HUES48 (cell line): ENCODE measurements at regions not wholly inside any gene's neighbourhood (a gene's known extent, or its start where the extent isn't known, plus 50 kb on each side); places are given as distances from the start of the nearest gene placed in this dataset.
A peak's percentile ranks its signal among the peaks of the same experiment; 100 is the strongest.

ENCODE experiments used
- H3K27ac ChIP-seq: one replicate; pipeline ENCODE4 v1.7.0; 2013; ENCODE audit warnings: low read depth, low read length, inconsistent platforms
- H3K27me3 ChIP-seq: 2 replicates; pipeline ENCODE4 v1.6.1; 2013; ENCODE audit warnings: mild to moderate bottlenecking, low read length; ENCODE audit not compliant: control insufficient read depth, insufficient read depth
- H3K36me3 ChIP-seq: 2 replicates; pipeline ENCODE4 v1.6.1; 2013; ENCODE audit warnings: low read length; ENCODE audit not compliant: control insufficient read depth, insufficient read depth
- H3K4me1 ChIP-seq: 2 replicates; pipeline ENCODE4 v1.6.1; 2013; ENCODE audit warnings: mild to moderate bottlenecking, low read length; ENCODE audit not compliant: control insufficient read depth, insufficient read depth
- H3K4me3 ChIP-seq: 2 replicates; pipeline ENCODE4 v1.5.1; 2013; ENCODE audit warnings: mild to moderate bottlenecking, low read depth, low read length
- H3K9ac ChIP-seq: 2 replicates; pipeline ENCODE4 v1.6.1; 2013; ENCODE audit warnings: mild to moderate bottlenecking, low read depth, low read length, moderate library complexity
- H3K9me3 ChIP-seq: 2 replicates; pipeline ENCODE4 v1.6.1; 2013; ENCODE audit warnings: low read length; ENCODE audit not compliant: control insufficient read depth, insufficient read depth

GRCh38 chr18:41753826-41754225, 201.2 kb upstream of the PIK3C3 start:
- Histone ChIP-seq H3K36me3 (no peaks in the 10 kb centered on the region), H3K27ac (no peak overlapping the region), H3K27me3 (no peaks in the 10 kb centered on the region)

GRCh38 chr18:41752826-41753225, 202.2 kb upstream of the PIK3C3 start:
- H3K9me3 ChIP-seq: no peaks in the 10 kb centered on the region
- no peak overlapping the region for H3K27ac ChIP-seq
- no peak overlapping the region for H3K4me3 ChIP-seq
- no peaks in the 10 kb centered on the region for H3K27me3 ChIP-seq
- no peak overlapping the region for H3K9ac ChIP-seq
- peaks cover 11% of the 10 kb centered on the region for H3K4me1 ChIP-seq
- no peaks in the 10 kb centered on the region for H3K36me3 ChIP-seq

More at GRCh38 chr18:41753826-41754225, 201.2 kb upstream of the PIK3C3 start:
- Histone ChIP-seq H3K9ac (no peak overlapping the region), H3K9me3 (no peaks in the 10 kb centered on the region), H3K4me1 (peaks cover 11% of the 10 kb centered on the region), H3K4me3 (no peak overlapping the region)

- no peak overlapping the region for H3K9ac ChIP-seq
- no peak overlapping the region for H3K27ac ChIP-seq
These were observed 203.4 kb upstream of the PIK3C3 start for GRCh38 chr18:41751652-41752051.

GRCh38 chr18:41751161-41751560, 203.9 kb upstream of the PIK3C3 start:
- Histone ChIP-seq H3K27me3 (no peaks in the 10 kb centered on the region), H3K9ac (no peak overlapping the region), H3K4me1 (peaks cover 9% of the 10 kb centered on the region), H3K36me3 (no peaks in the 10 kb centered on the region), H3K27ac (no peak overlapping the region), H3K9me3 (no peaks in the 10 kb centered on the region), H3K4me3 (no peak overlapping the region)

More at GRCh38 chr18:41751652-41752051, 203.4 kb upstream of the PIK3C3 start:
- Histone ChIP-seq H3K36me3 (no peaks in the 10 kb centered on the region), H3K4me3 (no peak overlapping the region), H3K27me3 (no peaks in the 10 kb centered on the region), H3K9me3 (no peaks in the 10 kb centered on the region), H3K4me1 (peaks cover 9% of the 10 kb centered on the region)

GRCh38 chr18:41747723-41748242, 207.3 kb upstream of the PIK3C3 start:
- Histone ChIP-seq H3K27ac (no peak overlapping the region), H3K27me3 (no peaks in the 10 kb centered on the region), H3K36me3 (no peaks in the 10 kb centered on the region), H3K9ac (no peak overlapping the region), H3K4me3 (no peak overlapping the region), H3K9me3 (no peaks in the 10 kb centered on the region), H3K4me1 (peaks cover 38% of the 10 kb centered on the region)

GRCh38 chr18:41745166-41746049, 209.6 kb upstream of the PIK3C3 start:
- no peaks in the 10 kb centered on the region for H3K36me3 ChIP-seq
- H3K27ac ChIP-seq: peak overlapping the region; percentile 89
- peaks cover 40% of the 10 kb centered on the region for H3K4me1 ChIP-seq
- no peaks in the 10 kb centered on the region for H3K9me3 ChIP-seq
- peak overlapping the region; percentile 41 for H3K4me3 ChIP-seq
- no peaks in the 10 kb centered on the region for H3K27me3 ChIP-seq
- H3K9ac ChIP-seq: no peak overlapping the region

GRCh38 chr18:41744421-41745030, 210.5 kb upstream of the PIK3C3 start:
- Histone ChIP-seq H3K9me3 (no peaks in the 10 kb centered on the region), H3K9ac (peak overlapping the region; percentile 44), H3K27ac (peak overlapping the region; percentile 89), H3K36me3 (no peaks in the 10 kb centered on the region), H3K4me3 (peak overlapping the region; percentile 41), H3K27me3 (no peaks in the 10 kb centered on the region), H3K4me1 (peaks cover 40% of the 10 kb centered on the region)

GRCh38 chr18:41737218-41737617, 217.8 kb upstream of the PIK3C3 start:
- Histone ChIP-seq H3K4me3 (no peak overlapping the region), H3K27ac (no peak overlapping the region), H3K27me3 (no peaks in the 10 kb centered on the region), H3K9me3 (no peaks in the 10 kb centered on the region), H3K36me3 (no peaks in the 10 kb centered on the region), H3K4me1 (no peaks in the 10 kb centered on the region), H3K9ac (no peak overlapping the region)

- H3K9me3 ChIP-seq: no peaks in the 10 kb centered on the region
- no peaks in the 10 kb centered on the region for H3K4me1 ChIP-seq
- no peak overlapping the region for H3K4me3 ChIP-seq
- no peak overlapping the region for H3K9ac ChIP-seq
- H3K36me3 ChIP-seq: no peaks in the 10 kb centered on the region
- H3K27ac ChIP-seq: no peak overlapping the region
- no peaks in the 10 kb centered on the region for H3K27me3 ChIP-seq
These were observed 220.1 kb upstream of the PIK3C3 start for GRCh38 chr18:41734917-41735316.

GRCh38 chr18:41732356-41732755, 222.7 kb upstream of the PIK3C3 start:
- H3K36me3 ChIP-seq: no peaks in the 10 kb centered on the region
- H3K9me3 ChIP-seq: no peaks in the 10 kb centered on the region
- H3K4me1 ChIP-seq: no peaks in the 10 kb centered on the region; the same call in 1 of the 2 replicates
- no peak overlapping the region for H3K4me3 ChIP-seq
- no peaks in the 10 kb centered on the region for H3K27me3 ChIP-seq
- H3K9ac ChIP-seq: no peak overlapping the region
- no peak overlapping the region for H3K27ac ChIP-seq

GRCh38 chr18:41731884-41732283, 223.2 kb upstream of the PIK3C3 start:
- H3K4me1 ChIP-seq: no peaks in the 10 kb centered on the region; the same call in 1 of the 2 replicates
- H3K4me3 ChIP-seq: no peak overlapping the region
- H3K27me3 ChIP-seq: no peaks in the 10 kb centered on the region
- H3K9me3 ChIP-seq: no peaks in the 10 kb centered on the region
- no peak overlapping the region for H3K9ac ChIP-seq
- no peaks in the 10 kb centered on the region for H3K36me3 ChIP-seq
- no peak overlapping the region for H3K27ac ChIP-seq
